ENCODE measurements at regions not wholly inside any gene's neighbourhood (a gene's known extent, or its start where the extent isn't known, plus 50 kb on each side); places are given as distances from the start of the nearest gene placed in this dataset.

- Histone ChIP-seq H3K36me3 (no peaks in the 10 kb centered on the region), H3K4me3 (no peak overlapping the region), H3K27me3 (no peaks in the 10 kb centered on the region), H3K4me1 (no peaks in the 10 kb centered on the region), H3K9me3 (no peaks in the 10 kb centered on the region), H3K27ac (no peak overlapping the region)
- intact Hi-C loops (cut with DNase I; ENCODE audit: low total_unique reads) = no loop called here
- TF ChIP-seq POLR2A (IDR thresholded peaks at IDR 0.05) (no peak), POLR2AphosphoS5 (IDR thresholded peaks at IDR 0.05) (no peak)
- TF ChIP-seq, protein P1, sequence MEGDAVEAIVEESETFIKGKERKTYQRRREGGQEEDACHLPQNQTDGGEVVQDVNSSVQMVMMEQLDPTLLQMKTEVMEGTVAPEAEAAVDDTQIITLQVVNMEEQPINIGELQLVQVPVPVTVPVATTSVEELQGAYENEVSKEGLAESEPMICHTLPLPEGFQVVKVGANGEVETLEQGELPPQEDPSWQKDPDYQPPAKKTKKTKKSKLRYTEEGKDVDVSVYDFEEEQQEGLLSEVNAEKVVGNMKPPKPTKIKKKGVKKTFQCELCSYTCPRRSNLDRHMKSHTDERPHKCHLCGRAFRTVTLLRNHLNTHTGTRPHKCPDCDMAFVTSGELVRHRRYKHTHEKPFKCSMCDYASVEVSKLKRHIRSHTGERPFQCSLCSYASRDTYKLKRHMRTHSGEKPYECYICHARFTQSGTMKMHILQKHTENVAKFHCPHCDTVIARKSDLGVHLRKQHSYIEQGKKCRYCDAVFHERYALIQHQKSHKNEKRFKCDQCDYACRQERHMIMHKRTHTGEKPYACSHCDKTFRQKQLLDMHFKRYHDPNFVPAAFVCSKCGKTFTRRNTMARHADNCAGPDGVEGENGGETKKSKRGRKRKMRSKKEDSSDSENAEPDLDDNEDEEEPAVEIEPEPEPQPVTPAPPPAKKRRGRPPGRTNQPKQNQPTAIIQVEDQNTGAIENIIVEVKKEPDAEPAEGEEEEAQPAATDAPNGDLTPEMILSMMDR (IDR thresholded peaks at IDR 0.05) = no peak
- no peak for DNase-seq (ENCODE audit: low spot score in 2 of 2)
Measured at GRCh38 chr9:82789155-82789824, 273.7 kb downstream of the RASEF start.

DNA sequence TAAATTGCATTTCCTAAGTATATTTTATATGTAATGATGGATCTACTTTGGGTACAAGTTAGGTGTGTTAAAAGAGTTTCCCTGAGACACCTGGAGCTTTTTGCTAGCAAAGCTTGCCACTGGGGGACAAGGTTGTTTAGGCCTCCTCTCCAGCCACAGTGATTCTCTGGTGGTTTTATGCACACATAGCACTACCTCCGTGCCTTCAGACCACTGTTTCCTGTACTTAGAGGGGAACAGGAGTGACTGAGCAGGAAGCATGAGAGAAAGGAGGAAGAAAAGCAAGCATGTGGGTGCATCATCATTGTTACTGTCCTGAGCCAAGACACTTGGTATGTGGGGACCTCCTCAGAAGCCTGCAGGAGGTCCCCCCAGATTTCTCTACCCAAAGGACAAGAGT is 272.1 kb downstream of the RASEF start:
- no peak overlapping the region for H3K4me3 ChIP-seq
- no peaks in the 10 kb centered on the region for H3K9me3 ChIP-seq
- no peak overlapping the region for H3K27ac ChIP-seq
- no peaks in the 10 kb centered on the region for H3K4me1 ChIP-seq
- no peak for DNase-seq (ENCODE audit: low spot score in 2 of 2)
- no peaks in the 10 kb centered on the region for H3K36me3 ChIP-seq
- H3K27me3 ChIP-seq = no peaks in the 10 kb centered on the region
- TF ChIP-seq, protein P1 (IDR thresholded peaks at IDR 0.05) = no peak
- TF ChIP-seq POLR2AphosphoS5 (IDR thresholded peaks at IDR 0.05) (no peak), POLR2A (IDR thresholded peaks at IDR 0.05) (no peak)
- intact Hi-C loops (cut with DNase I; ENCODE audit: low total_unique reads) = no loop called here

DNA sequence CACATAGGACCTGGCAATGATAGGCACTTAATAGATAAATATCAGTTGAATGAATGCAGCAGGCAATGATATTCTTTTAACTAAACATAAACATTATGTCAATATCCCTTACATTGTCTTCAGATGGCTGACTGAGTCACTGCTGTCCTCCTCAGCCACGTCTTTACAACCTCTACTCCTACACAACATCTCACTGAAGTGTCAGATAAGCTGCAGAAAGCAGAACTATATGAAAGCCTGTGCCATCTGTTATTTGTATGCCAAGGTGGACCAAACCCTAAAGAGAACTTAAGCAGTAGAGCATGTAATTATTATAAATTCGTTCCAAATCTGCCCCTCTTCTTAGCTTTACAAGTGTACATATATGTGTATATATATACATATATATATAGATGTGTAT is 271.2 kb downstream of the RASEF start:
- Histone ChIP-seq H3K36me3 (no peaks in the 10 kb centered on the region), H3K4me3 (no peak overlapping the region), H3K27me3 (no peaks in the 10 kb centered on the region), H3K27ac (no peak overlapping the region), H3K4me1 (no peaks in the 10 kb centered on the region), H3K9me3 (no peaks in the 10 kb centered on the region)
- no peak for DNase-seq (ENCODE audit: low spot score in 2 of 2)
- intact Hi-C loops (cut with DNase I; ENCODE audit: low total_unique reads) = no loop called here
- TF ChIP-seq, protein P1 (IDR thresholded peaks at IDR 0.05) = no peak
- TF ChIP-seq POLR2AphosphoS5 (IDR thresholded peaks at IDR 0.05) = no peak
- no peak for TF ChIP-seq POLR2A (IDR thresholded peaks at IDR 0.05)

DNA sequence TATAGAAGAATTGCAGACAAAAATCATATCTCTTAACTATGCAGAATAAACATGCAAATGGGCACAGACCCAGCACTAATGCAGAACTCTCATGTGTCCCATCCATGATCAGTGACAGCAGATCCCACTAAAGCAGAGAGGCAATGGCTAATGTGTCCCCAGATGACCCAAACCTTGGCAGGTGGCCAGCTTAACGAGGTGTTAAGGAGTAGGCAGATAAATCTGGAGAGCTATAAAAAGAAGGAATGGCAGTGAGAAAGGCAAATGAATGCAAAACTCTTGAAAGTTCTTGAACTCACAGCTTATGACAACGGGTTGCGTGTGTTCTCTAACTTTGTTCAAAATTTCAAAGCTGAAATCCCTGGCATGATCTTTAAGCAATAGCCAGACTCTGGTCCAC is 265.4 kb downstream of the RASEF start:
- DNase-seq (ENCODE audit: low spot score in 2 of 2) = no peak
- Histone ChIP-seq H3K27me3 (no peaks in the 10 kb centered on the region), H3K4me3 (no peak overlapping the region)

DNA sequence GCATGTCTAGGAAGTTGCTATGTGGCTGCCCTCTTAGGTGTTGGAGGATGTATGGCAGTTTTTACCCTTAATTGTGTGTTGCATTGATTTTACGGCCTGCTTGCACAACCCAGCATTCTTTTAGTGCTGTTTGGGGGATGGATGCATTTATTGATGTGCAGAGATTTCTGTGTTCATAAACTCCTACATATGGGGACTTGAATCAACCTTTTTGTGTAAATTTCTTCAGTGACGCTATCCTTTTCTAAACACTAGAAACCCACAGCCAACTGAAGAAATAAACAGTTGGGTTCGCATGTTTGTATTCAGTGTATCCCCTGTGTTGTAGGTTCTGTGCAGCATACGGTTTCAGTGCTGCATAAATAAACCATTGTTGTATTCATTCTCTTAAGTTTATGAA is 263.7 kb downstream of the RASEF start:
- H3K27me3 ChIP-seq = no peaks in the 10 kb centered on the region
- no peaks in the 10 kb centered on the region for H3K9me3 ChIP-seq
- H3K4me1 ChIP-seq = no peaks in the 10 kb centered on the region
- intact Hi-C loops (cut with DNase I; ENCODE audit: low total_unique reads) = loop anchor here (5.0 kb wide), 1 partner anchor 182 kb away; no protein-coding TSS in a partner anchor
- no peak overlapping the region for H3K27ac ChIP-seq
- DNase-seq (ENCODE audit: low spot score in 2 of 2) = no peak
- TF ChIP-seq POLR2A (IDR thresholded peaks at IDR 0.05) (no peak), POLR2AphosphoS5 (IDR thresholded peaks at IDR 0.05) (no peak)
- TF ChIP-seq, protein P1 (IDR thresholded peaks at IDR 0.05) = no peak
- H3K36me3 ChIP-seq = no peaks in the 10 kb centered on the region
- H3K4me3 ChIP-seq = no peak overlapping the region

More for the DNA sequence above, 265.4 kb downstream of the RASEF start:
- Histone ChIP-seq H3K9me3 (no peaks in the 10 kb centered on the region), H3K4me1 (no peaks in the 10 kb centered on the region), H3K27ac (no peak overlapping the region), H3K36me3 (no peaks in the 10 kb centered on the region)
- no peak for TF ChIP-seq POLR2AphosphoS5 (IDR thresholded peaks at IDR 0.05)
- TF ChIP-seq POLR2A (IDR thresholded peaks at IDR 0.05) = no peak
- TF ChIP-seq, protein P1 (IDR thresholded peaks at IDR 0.05) = no peak
- intact Hi-C loops (cut with DNase I; ENCODE audit: low total_unique reads) = loop anchor here (5.0 kb wide), 1 partner anchor 180 kb away; no protein-coding TSS in a partner anchor

Measured in breast epithelium (tissue), 4 donors.